Stimulated activated CD4-positive, alpha-beta T cell treated with anti-CD3 and anti-CD28 coated beads, Interleukin-15, amount 100 ng/mL, for 48 hours (primary cell): ENCODE measurements at regions not wholly inside any gene's neighbourhood (a gene's known extent, or its start where the extent isn't known, plus 50 kb on each side); places are given as distances from the start of the nearest gene placed in this dataset.

Source experiments
- DNase-seq, 2 donors: peaks; one replicate each; pipeline ENCODE4 v3.0.0-alpha.2; 2020; ENCODE audit warnings: low read depth in 2 of 2

DNA sequence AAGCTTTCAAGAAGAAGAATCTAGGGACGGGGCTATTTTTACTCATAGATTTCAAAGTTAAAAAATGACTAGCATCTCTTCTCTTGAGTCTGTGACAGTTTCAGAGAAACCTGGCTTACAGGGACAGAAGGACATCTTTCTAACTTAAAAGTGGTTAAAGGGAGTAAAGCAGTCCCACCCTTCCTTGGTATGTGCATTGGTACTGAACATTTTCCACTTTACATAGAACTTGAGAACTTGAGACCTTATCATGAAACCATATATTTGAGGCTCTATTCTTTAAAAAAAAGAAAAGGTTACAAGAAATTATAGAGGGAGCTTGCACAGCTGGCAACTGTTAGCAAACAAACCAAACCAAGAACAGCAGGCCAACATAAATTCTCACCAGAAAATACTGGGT, 73.4 kb upstream of the GAREM1 start:
- DNase-seq = no peak

DNA sequence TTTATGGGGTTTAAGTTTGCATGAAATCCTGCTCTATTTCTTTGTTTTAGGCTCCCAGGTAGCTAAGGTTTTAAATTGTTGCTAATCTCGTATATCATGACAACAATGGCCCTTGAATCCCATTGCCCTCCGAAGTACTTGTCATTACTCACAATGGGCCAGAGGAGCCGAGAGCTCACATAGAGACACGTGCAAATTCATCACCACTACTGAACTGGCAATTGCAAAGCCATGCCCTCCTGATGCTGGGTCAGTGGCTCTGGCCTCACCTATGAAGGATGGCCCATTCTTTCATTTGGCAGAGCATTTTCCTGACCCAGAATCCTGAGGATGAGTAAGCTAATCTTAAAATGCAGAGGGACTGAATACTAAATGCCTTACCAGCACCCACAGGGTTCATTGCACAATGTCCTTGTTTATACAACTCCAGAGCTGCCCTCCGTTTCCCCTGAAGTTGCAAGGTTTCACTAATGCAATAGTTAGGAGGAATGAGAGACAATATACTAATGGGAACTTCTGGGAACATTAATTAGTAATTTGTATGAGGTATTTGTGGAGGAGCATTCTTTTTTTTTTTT, 71.6 kb upstream of the GAREM1 start:
- no peak for DNase-seq

DNA sequence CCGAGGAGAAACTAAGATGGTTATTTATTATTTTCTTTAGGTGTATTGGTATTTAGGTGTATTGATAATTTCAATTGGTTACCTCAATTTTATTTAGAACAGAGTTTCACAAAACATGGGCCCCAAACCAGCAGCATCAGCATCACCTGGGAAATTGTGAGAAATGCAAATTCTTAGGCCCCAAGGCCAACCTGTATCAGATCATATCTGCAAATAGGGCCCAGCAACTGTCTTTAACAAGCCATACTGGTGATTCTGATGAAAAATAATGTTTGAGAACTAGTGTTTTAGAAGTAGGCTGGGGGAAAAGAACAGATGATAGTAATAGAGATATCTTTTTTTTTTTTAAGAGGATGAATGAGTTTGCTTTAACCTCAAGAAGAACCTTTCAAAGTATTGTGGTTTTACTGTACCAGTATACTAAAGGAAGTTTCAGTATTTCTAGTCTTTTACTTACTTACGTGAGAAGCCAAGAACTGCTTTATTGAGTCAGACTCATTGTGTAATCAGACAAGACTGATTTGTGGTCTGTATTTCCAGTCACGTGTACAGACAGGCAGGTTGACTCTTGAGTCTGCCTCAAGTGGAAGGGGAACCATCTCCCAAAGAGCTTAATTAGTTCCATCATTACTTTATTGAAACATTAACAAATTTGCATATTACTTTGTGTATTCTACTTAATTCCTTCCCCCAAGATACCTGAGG, 60.4 kb upstream of the GAREM1 start:
- no peak for DNase-seq

DNA sequence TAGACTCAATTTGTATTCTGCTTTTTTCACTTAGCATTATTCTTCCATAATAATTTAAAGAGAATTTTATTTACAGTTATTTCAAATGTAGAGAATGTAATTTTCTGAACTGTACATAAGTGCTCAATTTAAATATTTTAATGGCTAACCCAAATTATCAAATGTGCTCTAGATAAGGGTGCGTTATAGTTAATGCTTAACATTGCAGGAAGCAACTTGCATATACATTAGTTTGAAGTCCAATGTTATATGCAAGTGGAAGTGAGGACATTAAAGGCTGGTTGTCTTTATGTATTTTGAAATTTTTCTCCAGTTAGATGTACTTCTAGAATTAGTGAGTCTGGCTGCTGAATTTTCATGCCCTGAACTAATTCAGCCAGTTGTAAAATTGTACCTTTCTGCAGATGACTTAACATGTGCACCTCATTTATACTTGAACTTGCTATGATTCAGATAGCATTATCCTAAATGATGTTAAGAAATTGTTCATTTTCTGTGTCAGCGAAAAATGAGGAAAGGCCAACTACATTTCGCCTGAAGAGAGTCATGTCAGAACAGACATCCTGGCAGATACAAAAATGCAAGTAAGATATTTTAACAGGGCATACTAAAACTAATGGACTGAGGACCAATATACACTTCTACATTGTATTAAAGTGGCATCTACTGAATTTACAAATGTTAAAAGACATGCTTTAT, 59.2 kb upstream of the GAREM1 start:
- DNase-seq = no peak

DNA sequence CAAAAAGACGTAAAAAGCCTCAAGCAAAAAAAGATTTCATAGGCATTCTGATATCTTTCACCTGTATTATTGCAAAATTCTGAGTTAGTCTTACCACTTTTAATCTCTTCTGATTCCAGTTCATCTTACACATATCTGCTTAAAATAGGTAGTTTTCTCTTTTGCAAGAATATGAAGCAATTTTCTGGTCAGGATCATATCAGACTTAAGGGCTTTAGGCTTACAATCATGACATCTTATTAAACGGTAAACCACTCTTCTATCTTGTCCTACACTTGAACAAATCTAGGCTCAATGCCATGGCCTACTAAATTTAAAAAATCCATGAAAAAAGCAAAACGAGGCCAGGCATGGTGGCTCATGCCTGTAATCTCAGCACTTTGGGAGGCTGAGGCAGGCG, 50.1 kb upstream of the GAREM1 start:
- DNase-seq = no peak
